ENCODE measurements at regions not wholly inside any gene's neighbourhood (a gene's known extent, or its start where the extent isn't known, plus 50 kb on each side); places are given as distances from the start of the nearest gene placed in this dataset.

DNA sequence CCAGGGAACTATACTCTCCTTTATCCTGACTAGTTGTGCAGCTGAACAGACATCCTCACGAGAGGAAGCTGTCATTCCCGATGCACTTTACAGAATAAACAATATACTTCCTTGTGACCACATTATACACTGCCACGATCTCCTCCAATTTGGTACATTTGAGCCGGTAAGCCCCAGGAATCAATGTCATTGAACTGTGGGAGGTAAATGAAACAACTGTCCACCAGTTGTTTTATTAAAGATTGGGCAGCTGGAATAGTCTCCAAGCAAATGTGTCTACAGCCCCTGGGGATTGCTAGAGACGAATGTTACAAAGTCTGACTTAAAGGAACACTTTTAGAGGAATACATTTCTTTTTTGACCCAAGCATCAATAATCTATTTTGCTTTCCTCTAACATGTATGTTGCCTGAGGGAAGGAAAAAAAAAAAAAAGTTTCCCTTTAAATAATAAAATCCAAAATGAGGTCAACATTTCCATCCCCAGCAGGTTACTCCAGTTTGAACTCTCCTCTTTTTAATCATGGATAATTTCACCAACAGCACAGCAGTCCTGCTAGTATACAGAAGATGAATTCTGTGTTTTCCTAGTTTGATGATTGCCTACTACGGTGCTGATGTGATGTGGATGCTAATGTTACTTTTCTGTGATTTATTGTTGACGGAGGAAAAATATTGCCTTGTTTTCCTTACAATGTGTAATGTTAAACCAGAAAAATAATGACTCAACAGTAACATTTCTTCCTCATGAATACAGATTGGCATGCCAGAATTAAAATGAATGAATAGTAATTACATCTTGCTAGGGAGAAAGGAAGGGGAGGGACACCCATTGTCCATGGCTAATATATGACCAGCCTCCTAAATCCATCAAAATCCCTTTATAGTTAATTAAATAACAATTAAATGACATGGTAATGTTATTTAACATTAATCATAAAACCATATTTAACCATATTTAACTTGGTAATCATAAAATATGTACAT lies 360.9 kb downstream of the NEBL start (continued):
- TF ChIP-seq, protein P1, sequence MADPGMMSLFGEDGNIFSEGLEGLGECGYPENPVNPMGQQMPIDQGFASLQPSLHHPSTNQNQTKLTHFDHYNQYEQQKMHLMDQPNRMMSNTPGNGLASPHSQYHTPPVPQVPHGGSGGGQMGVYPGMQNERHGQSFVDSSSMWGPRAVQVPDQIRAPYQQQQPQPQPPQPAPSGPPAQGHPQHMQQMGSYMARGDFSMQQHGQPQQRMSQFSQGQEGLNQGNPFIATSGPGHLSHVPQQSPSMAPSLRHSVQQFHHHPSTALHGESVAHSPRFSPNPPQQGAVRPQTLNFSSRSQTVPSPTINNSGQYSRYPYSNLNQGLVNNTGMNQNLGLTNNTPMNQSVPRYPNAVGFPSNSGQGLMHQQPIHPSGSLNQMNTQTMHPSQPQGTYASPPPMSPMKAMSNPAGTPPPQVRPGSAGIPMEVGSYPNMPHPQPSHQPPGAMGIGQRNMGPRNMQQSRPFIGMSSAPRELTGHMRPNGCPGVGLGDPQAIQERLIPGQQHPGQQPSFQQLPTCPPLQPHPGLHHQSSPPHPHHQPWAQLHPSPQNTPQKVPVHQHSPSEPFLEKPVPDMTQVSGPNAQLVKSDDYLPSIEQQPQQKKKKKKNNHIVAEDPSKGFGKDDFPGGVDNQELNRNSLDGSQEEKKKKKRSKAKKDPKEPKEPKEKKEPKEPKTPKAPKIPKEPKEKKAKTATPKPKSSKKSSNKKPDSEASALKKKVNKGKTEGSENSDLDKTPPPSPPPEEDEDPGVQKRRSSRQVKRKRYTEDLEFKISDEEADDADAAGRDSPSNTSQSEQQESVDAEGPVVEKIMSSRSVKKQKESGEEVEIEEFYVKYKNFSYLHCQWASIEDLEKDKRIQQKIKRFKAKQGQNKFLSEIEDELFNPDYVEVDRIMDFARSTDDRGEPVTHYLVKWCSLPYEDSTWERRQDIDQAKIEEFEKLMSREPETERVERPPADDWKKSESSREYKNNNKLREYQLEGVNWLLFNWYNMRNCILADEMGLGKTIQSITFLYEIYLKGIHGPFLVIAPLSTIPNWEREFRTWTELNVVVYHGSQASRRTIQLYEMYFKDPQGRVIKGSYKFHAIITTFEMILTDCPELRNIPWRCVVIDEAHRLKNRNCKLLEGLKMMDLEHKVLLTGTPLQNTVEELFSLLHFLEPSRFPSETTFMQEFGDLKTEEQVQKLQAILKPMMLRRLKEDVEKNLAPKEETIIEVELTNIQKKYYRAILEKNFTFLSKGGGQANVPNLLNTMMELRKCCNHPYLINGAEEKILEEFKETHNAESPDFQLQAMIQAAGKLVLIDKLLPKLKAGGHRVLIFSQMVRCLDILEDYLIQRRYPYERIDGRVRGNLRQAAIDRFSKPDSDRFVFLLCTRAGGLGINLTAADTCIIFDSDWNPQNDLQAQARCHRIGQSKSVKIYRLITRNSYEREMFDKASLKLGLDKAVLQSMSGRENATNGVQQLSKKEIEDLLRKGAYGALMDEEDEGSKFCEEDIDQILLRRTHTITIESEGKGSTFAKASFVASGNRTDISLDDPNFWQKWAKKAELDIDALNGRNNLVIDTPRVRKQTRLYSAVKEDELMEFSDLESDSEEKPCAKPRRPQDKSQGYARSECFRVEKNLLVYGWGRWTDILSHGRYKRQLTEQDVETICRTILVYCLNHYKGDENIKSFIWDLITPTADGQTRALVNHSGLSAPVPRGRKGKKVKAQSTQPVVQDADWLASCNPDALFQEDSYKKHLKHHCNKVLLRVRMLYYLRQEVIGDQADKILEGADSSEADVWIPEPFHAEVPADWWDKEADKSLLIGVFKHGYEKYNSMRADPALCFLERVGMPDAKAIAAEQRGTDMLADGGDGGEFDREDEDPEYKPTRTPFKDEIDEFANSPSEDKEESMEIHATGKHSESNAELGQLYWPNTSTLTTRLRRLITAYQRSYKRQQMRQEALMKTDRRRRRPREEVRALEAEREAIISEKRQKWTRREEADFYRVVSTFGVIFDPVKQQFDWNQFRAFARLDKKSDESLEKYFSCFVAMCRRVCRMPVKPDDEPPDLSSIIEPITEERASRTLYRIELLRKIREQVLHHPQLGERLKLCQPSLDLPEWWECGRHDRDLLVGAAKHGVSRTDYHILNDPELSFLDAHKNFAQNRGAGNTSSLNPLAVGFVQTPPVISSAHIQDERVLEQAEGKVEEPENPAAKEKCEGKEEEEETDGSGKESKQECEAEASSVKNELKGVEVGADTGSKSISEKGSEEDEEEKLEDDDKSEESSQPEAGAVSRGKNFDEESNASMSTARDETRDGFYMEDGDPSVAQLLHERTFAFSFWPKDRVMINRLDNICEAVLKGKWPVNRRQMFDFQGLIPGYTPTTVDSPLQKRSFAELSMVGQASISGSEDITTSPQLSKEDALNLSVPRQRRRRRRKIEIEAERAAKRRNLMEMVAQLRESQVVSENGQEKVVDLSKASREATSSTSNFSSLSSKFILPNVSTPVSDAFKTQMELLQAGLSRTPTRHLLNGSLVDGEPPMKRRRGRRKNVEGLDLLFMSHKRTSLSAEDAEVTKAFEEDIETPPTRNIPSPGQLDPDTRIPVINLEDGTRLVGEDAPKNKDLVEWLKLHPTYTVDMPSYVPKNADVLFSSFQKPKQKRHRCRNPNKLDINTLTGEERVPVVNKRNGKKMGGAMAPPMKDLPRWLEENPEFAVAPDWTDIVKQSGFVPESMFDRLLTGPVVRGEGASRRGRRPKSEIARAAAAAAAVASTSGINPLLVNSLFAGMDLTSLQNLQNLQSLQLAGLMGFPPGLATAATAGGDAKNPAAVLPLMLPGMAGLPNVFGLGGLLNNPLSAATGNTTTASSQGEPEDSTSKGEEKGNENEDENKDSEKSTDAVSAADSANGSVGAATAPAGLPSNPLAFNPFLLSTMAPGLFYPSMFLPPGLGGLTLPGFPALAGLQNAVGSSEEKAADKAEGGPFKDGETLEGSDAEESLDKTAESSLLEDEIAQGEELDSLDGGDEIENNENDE (IDR thresholded peaks at IDR 0.05; ENCODE audit: insufficient replicate concordance, low read length) = no peak
- TF ChIP-seq, protein P2, sequence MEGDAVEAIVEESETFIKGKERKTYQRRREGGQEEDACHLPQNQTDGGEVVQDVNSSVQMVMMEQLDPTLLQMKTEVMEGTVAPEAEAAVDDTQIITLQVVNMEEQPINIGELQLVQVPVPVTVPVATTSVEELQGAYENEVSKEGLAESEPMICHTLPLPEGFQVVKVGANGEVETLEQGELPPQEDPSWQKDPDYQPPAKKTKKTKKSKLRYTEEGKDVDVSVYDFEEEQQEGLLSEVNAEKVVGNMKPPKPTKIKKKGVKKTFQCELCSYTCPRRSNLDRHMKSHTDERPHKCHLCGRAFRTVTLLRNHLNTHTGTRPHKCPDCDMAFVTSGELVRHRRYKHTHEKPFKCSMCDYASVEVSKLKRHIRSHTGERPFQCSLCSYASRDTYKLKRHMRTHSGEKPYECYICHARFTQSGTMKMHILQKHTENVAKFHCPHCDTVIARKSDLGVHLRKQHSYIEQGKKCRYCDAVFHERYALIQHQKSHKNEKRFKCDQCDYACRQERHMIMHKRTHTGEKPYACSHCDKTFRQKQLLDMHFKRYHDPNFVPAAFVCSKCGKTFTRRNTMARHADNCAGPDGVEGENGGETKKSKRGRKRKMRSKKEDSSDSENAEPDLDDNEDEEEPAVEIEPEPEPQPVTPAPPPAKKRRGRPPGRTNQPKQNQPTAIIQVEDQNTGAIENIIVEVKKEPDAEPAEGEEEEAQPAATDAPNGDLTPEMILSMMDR (IDR thresholded peaks at IDR 0.05; ENCODE audit: control extremely low read depth in 1 of 3, insufficient read depth in 1 of 3, low read depth in 1 of 3, low read length in 3 of 3) = no peak
- TF ChIP-seq, protein P3, sequence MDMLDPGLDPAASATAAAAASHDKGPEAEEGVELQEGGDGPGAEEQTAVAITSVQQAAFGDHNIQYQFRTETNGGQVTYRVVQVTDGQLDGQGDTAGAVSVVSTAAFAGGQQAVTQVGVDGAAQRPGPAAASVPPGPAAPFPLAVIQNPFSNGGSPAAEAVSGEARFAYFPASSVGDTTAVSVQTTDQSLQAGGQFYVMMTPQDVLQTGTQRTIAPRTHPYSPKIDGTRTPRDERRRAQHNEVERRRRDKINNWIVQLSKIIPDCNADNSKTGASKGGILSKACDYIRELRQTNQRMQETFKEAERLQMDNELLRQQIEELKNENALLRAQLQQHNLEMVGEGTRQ (IDR thresholded peaks at IDR 0.05; ENCODE audit: low read length) = no peak
- TF ChIP-seq SIRT6 (IDR thresholded peaks at IDR 0.05; ENCODE audit: low read length) (no peak), BRCA1 (IDR thresholded peaks at IDR 0.05; ENCODE audit: low read depth, low read length) (no peak)

Data from H1 (cell line).